ENCODE measurements at regions not wholly inside any gene's neighbourhood (a gene's known extent, or its start where the extent isn't known, plus 50 kb on each side); places are given as distances from the start of the nearest gene placed in this dataset.
"Not testable (repeated sequence)": the region's sequence is repeated elsewhere in the genome, so short reads cannot be mapped to it uniquely, and the experiment has no call there.

DNA sequence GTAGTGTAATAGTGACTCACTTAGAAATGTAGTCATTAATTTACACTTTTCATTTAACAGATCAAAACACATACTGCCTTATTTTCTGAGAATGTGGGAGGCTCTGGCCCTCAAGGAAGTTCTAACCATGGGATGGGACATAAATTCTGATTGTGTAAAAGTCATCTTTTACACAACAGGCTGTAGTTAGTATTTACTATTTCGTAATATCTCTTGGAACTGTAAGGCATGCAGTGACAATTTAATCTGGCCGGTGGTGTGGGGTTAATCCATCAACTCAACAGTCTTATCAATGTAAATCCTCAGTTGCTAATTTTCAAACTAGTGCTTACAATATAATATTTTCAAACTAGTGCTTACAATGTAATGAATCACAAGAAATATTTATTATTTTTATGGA, 1599.2 kb downstream of the EFNB2 start:
- no peak for DNase-seq (ENCODE audit: low spot score)
- in situ Hi-C loops (cut with MboI; ENCODE audit: low sequenced_read_pairs, unreplicated experiment), result no loop called here
- TF ChIP-seq, protein P1, sequence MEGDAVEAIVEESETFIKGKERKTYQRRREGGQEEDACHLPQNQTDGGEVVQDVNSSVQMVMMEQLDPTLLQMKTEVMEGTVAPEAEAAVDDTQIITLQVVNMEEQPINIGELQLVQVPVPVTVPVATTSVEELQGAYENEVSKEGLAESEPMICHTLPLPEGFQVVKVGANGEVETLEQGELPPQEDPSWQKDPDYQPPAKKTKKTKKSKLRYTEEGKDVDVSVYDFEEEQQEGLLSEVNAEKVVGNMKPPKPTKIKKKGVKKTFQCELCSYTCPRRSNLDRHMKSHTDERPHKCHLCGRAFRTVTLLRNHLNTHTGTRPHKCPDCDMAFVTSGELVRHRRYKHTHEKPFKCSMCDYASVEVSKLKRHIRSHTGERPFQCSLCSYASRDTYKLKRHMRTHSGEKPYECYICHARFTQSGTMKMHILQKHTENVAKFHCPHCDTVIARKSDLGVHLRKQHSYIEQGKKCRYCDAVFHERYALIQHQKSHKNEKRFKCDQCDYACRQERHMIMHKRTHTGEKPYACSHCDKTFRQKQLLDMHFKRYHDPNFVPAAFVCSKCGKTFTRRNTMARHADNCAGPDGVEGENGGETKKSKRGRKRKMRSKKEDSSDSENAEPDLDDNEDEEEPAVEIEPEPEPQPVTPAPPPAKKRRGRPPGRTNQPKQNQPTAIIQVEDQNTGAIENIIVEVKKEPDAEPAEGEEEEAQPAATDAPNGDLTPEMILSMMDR (IDR thresholded peaks at IDR 0.05; ENCODE audit: borderline replicate concordance, control extremely low read depth, extremely low read depth, insufficient read depth, missing control alignments), result no peak

GRCh38 chr13:104920513-104920912, 1614.9 kb downstream of the EFNB2 start:
- in situ Hi-C loops (cut with MboI; ENCODE audit: low sequenced_read_pairs, unreplicated experiment), result not testable (repeated sequence)

DNA sequence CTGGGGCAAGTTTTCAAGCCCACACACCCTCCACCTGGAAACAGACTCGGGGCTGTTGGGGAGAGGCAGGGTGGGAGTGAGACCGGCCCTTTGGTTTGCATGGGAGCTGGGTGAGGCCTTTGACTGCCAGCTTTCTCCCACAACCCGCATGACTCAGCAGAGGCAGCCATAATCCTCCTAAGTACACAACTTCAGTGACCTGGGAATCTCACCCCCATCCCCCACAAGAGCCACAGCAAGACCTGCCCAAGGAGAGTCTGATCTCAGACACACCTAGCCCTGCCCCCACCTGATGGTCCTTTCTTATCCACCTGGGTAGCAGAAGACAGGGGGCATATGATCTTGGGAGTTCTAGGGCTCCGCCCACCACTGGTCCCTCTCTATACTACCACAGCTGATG, 1615.4 kb downstream of the EFNB2 start:
- TF ChIP-seq, protein P1 (IDR thresholded peaks at IDR 0.05; ENCODE audit: borderline replicate concordance, control extremely low read depth, extremely low read depth, insufficient read depth, missing control alignments), result no peak
- in situ Hi-C loops (cut with MboI; ENCODE audit: low sequenced_read_pairs, unreplicated experiment), result no loop called here
- no peak for DNase-seq (ENCODE audit: low spot score)

More at GRCh38 chr13:104920513-104920912, 1614.9 kb downstream of the EFNB2 start:
- DNase-seq (ENCODE audit: low spot score), result not testable (repeated sequence)

- no peak for DNase-seq (ENCODE audit: low spot score)
- in situ Hi-C loops (cut with MboI; ENCODE audit: low sequenced_read_pairs, unreplicated experiment), result no loop called here
- TF ChIP-seq, protein P1 (IDR thresholded peaks at IDR 0.05; ENCODE audit: borderline replicate concordance, control extremely low read depth, extremely low read depth, insufficient read depth, missing control alignments), result no peak
Observed at GRCh38 chr13:104900191-104900817, 1635.2 kb downstream of the EFNB2 start.

GRCh38 chr13:104898484-104898883, 1637.0 kb downstream of the EFNB2 start:
- DNase-seq (ENCODE audit: low spot score), result no peak
- TF ChIP-seq, protein P1 (IDR thresholded peaks at IDR 0.05; ENCODE audit: borderline replicate concordance, control extremely low read depth, extremely low read depth, insufficient read depth, missing control alignments), result no peak
- in situ Hi-C loops (cut with MboI; ENCODE audit: low sequenced_read_pairs, unreplicated experiment), result no loop called here

DNA sequence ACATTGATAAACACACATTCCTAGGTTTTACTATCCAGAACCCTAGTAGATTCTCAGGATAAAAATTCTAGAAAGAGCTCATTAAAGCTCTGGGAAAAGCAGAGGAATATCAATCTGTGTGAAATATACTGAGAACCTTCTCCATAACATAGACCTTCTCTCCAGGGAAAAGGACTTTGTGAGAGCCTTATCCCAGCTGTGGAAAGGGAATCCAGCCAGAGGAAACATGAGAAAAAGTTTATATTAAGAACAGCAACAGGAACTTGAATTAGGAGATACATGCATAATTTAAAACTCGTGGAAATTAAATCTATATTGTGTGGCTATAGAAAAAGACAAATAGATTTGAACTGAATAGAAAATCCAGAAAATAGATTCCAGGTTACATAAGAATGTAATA, 1639.9 kb downstream of the EFNB2 start:
- TF ChIP-seq, protein P1 (IDR thresholded peaks at IDR 0.05; ENCODE audit: borderline replicate concordance, control extremely low read depth, extremely low read depth, insufficient read depth, missing control alignments), result no peak
- DNase-seq (ENCODE audit: low spot score), result no peak
- in situ Hi-C loops (cut with MboI; ENCODE audit: low sequenced_read_pairs, unreplicated experiment), result no loop called here

DNA sequence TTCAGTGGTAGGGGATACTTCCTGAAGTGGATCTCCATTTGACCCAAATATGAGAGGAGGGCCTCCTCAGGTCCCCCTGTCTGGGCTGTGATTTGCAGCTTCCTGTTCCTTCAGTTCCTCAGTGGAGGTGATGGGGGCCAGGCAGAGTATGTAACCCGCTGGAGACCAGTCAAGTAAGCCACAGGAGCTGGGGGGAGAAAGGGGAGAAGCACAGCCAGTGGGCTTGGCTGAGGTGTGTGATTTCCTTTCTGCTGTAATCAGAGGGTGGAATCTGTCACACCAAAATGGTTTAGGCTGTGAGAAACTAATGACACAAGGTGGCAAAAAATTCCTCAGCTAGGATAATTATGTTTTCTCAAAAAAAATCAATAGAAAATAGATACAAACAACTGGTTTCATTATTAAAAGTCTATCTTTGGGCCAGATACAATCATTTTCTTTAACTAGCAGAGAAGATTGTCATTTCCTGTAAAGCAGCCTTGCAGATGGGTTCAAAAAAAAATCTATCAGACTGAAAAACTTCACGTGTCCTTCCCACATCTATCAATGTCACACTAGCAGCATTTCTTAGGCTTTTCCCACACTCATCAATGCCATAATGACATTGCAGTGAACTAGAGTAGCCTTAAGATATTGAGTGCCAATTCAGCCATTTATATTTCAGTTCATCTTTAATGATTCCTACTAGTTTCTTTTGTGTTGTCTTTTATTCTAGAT, 1660.3 kb downstream of the EFNB2 start:
- DNase-seq (ENCODE audit: low spot score), result no peak
- TF ChIP-seq, protein P1 (IDR thresholded peaks at IDR 0.05; ENCODE audit: borderline replicate concordance, control extremely low read depth, extremely low read depth, insufficient read depth, missing control alignments), result no peak
- in situ Hi-C loops (cut with MboI; ENCODE audit: low sequenced_read_pairs, unreplicated experiment), result no loop called here

Measured in GM13976 (cell line).